CD4-positive, alpha-beta memory T cell (primary cell): ENCODE measurements at regions not wholly inside any gene's neighbourhood (a gene's known extent, or its start where the extent isn't known, plus 50 kb on each side); places are given as distances from the start of the nearest gene placed in this dataset.
A peak's percentile ranks its signal among the peaks of the same experiment; 100 is the strongest.

ENCODE experiments used
- CTCF ChIA-PET: fragments of 350-600 bp; sonication (Branson Sonifier 250); formaldehyde crosslinking; loops from one replicate; lab custom pipeline; 2021; ENCODE audit warnings: inconsistent platforms; ENCODE audit not compliant: partially characterized antibody; lab: Charles Lee
- POLR2A ChIA-PET: fragments of 350-600 bp; sonication (Branson Sonifier 250); formaldehyde crosslinking; loops from one replicate; lab custom pipeline; 2021; ENCODE audit not compliant: partially characterized antibody; lab: Charles Lee
- DNase-seq, 5 donors: peaks; one replicate each; pipeline versions ENCODE4 v3.0.0 to v3.0.0-alpha.2; 2020 to 2022; ENCODE audit warnings: mixed read lengths in 1 of 5
- H3K27ac ChIP-seq: one replicate; pipeline ENCODE4 v1.7.0; 2013; ENCODE audit warnings: low read depth, low read length
- H3K27me3 ChIP-seq: 2 replicates; pipeline ENCODE4 v1.7.0; 2013; ENCODE audit warnings: mild to moderate bottlenecking, low read length, moderate library complexity; ENCODE audit not compliant: insufficient read depth
- H3K36me3 ChIP-seq: 2 replicates; pipeline ENCODE4 v1.7.0; 2013; ENCODE audit warnings: mild to moderate bottlenecking, low read length, moderate library complexity; ENCODE audit not compliant: insufficient read depth
- H3K4me1 ChIP-seq: 2 replicates; pipeline ENCODE4 v1.7.0; 2013; ENCODE audit warnings: mild to moderate bottlenecking, low read length, moderate library complexity; ENCODE audit not compliant: insufficient read depth
- H3K4me3 ChIP-seq, 2 donors: one replicate each; pipeline ENCODE4 v1.7.0; 2013; ENCODE audit warnings: low read length in 2 of 2, mild to moderate bottlenecking in 1 of 2
- H3K9me3 ChIP-seq, 2 donors: one replicate each; pipeline ENCODE4 v1.7.0; 2013; ENCODE audit warnings: low read length in 2 of 2, control low read depth in 1 of 2; ENCODE audit not compliant: control insufficient read depth in 1 of 2
- H3K27ac Mint-ChIP-seq, 7 donors: one replicate each; pipeline ENCODE4 v1.8.0; 2020 to 2021; ENCODE audit warnings: mixed read lengths in 7 of 7, mild to moderate bottlenecking in 6 of 7, inconsistent platforms in 3 of 7, moderate library complexity in 3 of 7
- H3K27me3 Mint-ChIP-seq, 2 donors: one replicate each; pipeline ENCODE4 v1.8.0; 2020 to 2021; ENCODE audit warnings: mixed read lengths in 2 of 2
- H3K36me3 Mint-ChIP-seq, 2 donors: one replicate each; pipeline ENCODE4 v1.8.0; 2020 to 2021; ENCODE audit warnings: mixed read lengths in 2 of 2, inconsistent platforms in 1 of 2, mild to moderate bottlenecking in 1 of 2
- H3K4me1 Mint-ChIP-seq, 4 donors: one replicate each; pipeline ENCODE4 v1.8.0; 2020 to 2021; ENCODE audit warnings: mixed read lengths in 4 of 4, mild to moderate bottlenecking in 1 of 4
- H3K4me3 Mint-ChIP-seq, 8 donors: one replicate each; pipeline ENCODE4 v1.8.0; 2020 to 2021; ENCODE audit warnings: mixed read lengths in 8 of 8, mild to moderate bottlenecking in 7 of 8, moderate library complexity in 6 of 8, inconsistent platforms in 3 of 8
- H3K9me3 Mint-ChIP-seq, 8 donors: one replicate each; pipeline ENCODE4 v1.8.0; 2020 to 2021; ENCODE audit warnings: mixed read lengths in 8 of 8, mild to moderate bottlenecking in 5 of 8, inconsistent platforms in 3 of 8, moderate library complexity in 1 of 8
- intact Hi-C: fragments of 100-400 bp; cut with micrococcal nuclease; formaldehyde crosslinking; loops from one replicate; pipeline ENCODE4 v1.15.1; 2023

GRCh38 chr3:83251490-83251889 is 1490.0 kb upstream of the GBE1 start:
- Histone ChIP-seq H3K36me3 (no peaks in the 10 kb centered on the region), H3K27me3 (no peaks in the 10 kb centered on the region), H3K9me3 (peaks cover 0 to 3% of the 10 kb centered on the region in 2 donors), H3K27ac (no peak overlapping the region), H3K4me1 (no peaks in the 10 kb centered on the region), H3K4me3 (no peak overlapping the region)
- CTCF ChIA-PET: no interaction called here
- no peaks in the 10 kb centered on the region for H3K4me1 Mint-ChIP-seq
- POLR2A ChIA-PET: no interaction called here
- H3K4me3 Mint-ChIP-seq: peak overlapping the region in 1 of 8 donors; percentile 5
- no peak for DNase-seq
- intact Hi-C loops: no loop called here
- H3K9me3 Mint-ChIP-seq: peaks cover 0 to 22% (median 9%) of the 10 kb centered on the region in 8 donors
- H3K27me3 Mint-ChIP-seq: no peaks in the 10 kb centered on the region
- H3K36me3 Mint-ChIP-seq: no peaks in the 10 kb centered on the region
- H3K27ac Mint-ChIP-seq: no peak overlapping the region

DNA sequence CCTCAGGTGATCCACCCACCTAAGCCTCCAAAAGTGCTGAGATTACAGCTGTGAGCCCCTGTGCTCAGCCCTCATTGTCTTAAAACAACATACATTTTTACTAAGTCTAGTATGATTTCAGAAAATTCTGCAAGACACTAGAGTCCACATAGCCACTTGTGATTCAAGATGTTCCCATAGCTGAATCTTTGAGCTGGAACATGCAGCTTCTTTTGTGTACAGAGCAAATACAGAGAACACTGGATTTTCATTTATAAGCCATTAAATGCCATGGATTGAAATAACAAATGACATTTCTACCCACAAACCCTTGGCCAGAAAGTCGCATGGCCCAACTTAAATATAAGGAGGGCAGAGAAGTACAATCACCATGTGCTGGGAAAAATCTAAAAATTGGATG is 1489.2 kb upstream of the GBE1 start:
- no peak overlapping the region for H3K27ac ChIP-seq
- no peaks in the 10 kb centered on the region for H3K36me3 ChIP-seq
- H3K9me3 Mint-ChIP-seq: peaks cover 0 to 29% (median 11%) of the 10 kb centered on the region in 8 donors
- H3K4me3 Mint-ChIP-seq: no peak overlapping the region
- intact Hi-C loops: no loop called here
- ChIA-PET CTCF (no interaction called here), POLR2A (no interaction called here)
- H3K27me3 Mint-ChIP-seq: no peaks in the 10 kb centered on the region
- H3K36me3 Mint-ChIP-seq: no peaks in the 10 kb centered on the region
- no peak overlapping the region for H3K27ac Mint-ChIP-seq
- H3K9me3 ChIP-seq: peaks cover 0 to 3% of the 10 kb centered on the region in 2 donors
- H3K4me1 ChIP-seq: no peaks in the 10 kb centered on the region
- H3K27me3 ChIP-seq: no peaks in the 10 kb centered on the region
- no peak for DNase-seq
- no peaks in the 10 kb centered on the region for H3K4me1 Mint-ChIP-seq
- no peak overlapping the region for H3K4me3 ChIP-seq

DNA sequence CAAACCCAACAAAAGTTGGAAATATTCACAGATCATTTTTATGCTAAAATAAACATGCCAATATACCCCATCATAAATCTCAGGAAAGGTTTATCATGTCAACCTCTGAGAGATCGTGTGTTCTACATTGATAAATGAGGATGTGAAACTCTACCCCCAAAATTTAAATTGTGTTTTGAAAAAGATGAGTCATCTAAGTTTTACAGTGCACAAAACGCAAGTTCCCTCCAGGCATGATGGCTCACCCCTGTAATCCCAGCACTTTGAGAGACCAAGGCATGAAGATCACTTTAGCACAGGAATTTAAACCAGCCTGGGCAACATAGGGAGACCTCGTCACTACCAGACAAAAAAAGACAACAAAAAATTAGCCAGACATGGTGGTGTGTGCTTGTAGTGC is 1487.0 kb upstream of the GBE1 start:
- H3K9me3 Mint-ChIP-seq: peaks cover 0 to 37% (median 19%) of the 10 kb centered on the region in 8 donors
- no peak overlapping the region for H3K27ac ChIP-seq
- H3K36me3 Mint-ChIP-seq: no peaks in the 10 kb centered on the region
- DNase-seq: no peak
- peaks cover 0 to 3% of the 10 kb centered on the region in 2 donors for H3K9me3 ChIP-seq
- ChIA-PET POLR2A (no interaction called here), CTCF (no interaction called here)
- H3K4me1 ChIP-seq: no peaks in the 10 kb centered on the region
- H3K36me3 ChIP-seq: no peaks in the 10 kb centered on the region
- no peak overlapping the region for H3K27ac Mint-ChIP-seq
- no peaks in the 10 kb centered on the region for H3K27me3 Mint-ChIP-seq
- no peaks in the 10 kb centered on the region for H3K27me3 ChIP-seq
- no peak overlapping the region for H3K4me3 ChIP-seq
- no peak overlapping the region for H3K4me3 Mint-ChIP-seq
- intact Hi-C loops: no loop called here
- H3K4me1 Mint-ChIP-seq: no peaks in the 10 kb centered on the region

DNA sequence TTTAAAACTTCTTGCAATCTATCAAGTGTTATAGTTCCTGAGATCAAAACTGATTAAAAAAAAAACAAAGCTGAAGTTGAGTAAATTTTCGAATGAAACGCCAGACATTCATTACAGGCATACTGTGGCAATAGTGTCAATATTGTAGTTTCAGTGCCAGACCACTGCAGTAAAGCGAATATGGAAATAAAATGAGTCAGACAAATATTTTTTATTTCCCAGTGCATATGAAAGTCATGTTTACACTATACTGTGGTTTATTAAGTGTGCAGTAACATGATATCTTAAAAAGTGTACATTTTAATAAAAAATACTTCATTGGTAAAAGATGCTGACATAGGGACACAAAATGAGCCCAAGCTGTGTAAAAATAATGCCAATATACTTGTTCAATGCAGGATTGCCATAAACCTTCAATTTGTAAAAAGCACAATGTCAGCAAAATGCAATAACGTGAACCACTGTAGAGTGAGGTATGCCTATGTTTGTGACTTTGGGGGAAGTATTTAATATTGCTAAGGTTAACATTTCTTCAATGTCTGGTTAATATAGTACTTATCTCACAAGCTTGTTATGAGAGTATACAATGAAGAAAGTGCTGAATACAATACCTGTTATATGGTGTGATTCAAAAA is 1473.9 kb upstream of the GBE1 start:
- H3K4me3 Mint-ChIP-seq: no peak overlapping the region
- no peaks in the 10 kb centered on the region for H3K27me3 Mint-ChIP-seq
- no peak overlapping the region for H3K27ac Mint-ChIP-seq
- intact Hi-C loops: no loop called here
- H3K4me1 ChIP-seq: no peaks in the 10 kb centered on the region
- H3K4me3 ChIP-seq: no peak overlapping the region
- DNase-seq: no peak
- H3K9me3 ChIP-seq: no peaks in the 10 kb centered on the region
- peaks cover 0 to 3% of the 10 kb centered on the region in 2 donors for H3K36me3 Mint-ChIP-seq
- H3K27me3 ChIP-seq: no peaks in the 10 kb centered on the region
- POLR2A ChIA-PET: no interaction called here
- CTCF ChIA-PET: no interaction called here
- H3K9me3 Mint-ChIP-seq: peaks cover 2 to 22% (median 7%) of the 10 kb centered on the region in 8 donors
- no peak overlapping the region for H3K27ac ChIP-seq
- H3K4me1 Mint-ChIP-seq: no peaks in the 10 kb centered on the region
- H3K36me3 ChIP-seq: no peaks in the 10 kb centered on the region

- H3K27ac Mint-ChIP-seq: no peak overlapping the region
- no peaks in the 10 kb centered on the region for H3K36me3 ChIP-seq
- intact Hi-C loops: no loop called here
- peaks cover 0 to 3% of the 10 kb centered on the region in 2 donors for H3K36me3 Mint-ChIP-seq
- H3K4me3 ChIP-seq: no peak overlapping the region
- no peaks in the 10 kb centered on the region for H3K9me3 ChIP-seq
- H3K4me1 ChIP-seq: no peaks in the 10 kb centered on the region
- H3K4me1 Mint-ChIP-seq: no peaks in the 10 kb centered on the region
- POLR2A ChIA-PET: no interaction called here
- no peak overlapping the region for H3K27ac ChIP-seq
- peaks cover 2 to 22% (median 4%) of the 10 kb centered on the region in 8 donors for H3K9me3 Mint-ChIP-seq
- DNase-seq: no peak
- H3K4me3 Mint-ChIP-seq: no peak overlapping the region
- CTCF ChIA-PET: no interaction called here
- H3K27me3 ChIP-seq: no peaks in the 10 kb centered on the region
- no peaks in the 10 kb centered on the region for H3K27me3 Mint-ChIP-seq
These were observed 1472.3 kb upstream of the GBE1 start for GRCh38 chr3:83233715-83234114.

GRCh38 chr3:83230841-83231240 is 1469.4 kb upstream of the GBE1 start:
- H3K9me3 Mint-ChIP-seq: peaks cover 3 to 18% (median 7%) of the 10 kb centered on the region in 8 donors
- Histone ChIP-seq H3K4me1 (no peaks in the 10 kb centered on the region), H3K4me3 (no peak overlapping the region), H3K9me3 (no peaks in the 10 kb centered on the region), H3K36me3 (no peaks in the 10 kb centered on the region), H3K27ac (no peak overlapping the region), H3K27me3 (no peaks in the 10 kb centered on the region)
- no peaks in the 10 kb centered on the region for H3K27me3 Mint-ChIP-seq
- no peaks in the 10 kb centered on the region for H3K4me1 Mint-ChIP-seq
- H3K4me3 Mint-ChIP-seq: no peak overlapping the region
- POLR2A ChIA-PET: no interaction called here
- DNase-seq: no peak
- intact Hi-C loops: no loop called here
- H3K36me3 Mint-ChIP-seq: peaks cover 0 to 3% of the 10 kb centered on the region in 2 donors
- H3K27ac Mint-ChIP-seq: no peak overlapping the region
- CTCF ChIA-PET: no interaction called here

- Mint-ChIP-seq H3K36me3 (peaks cover 0 to 3% of the 10 kb centered on the region in 2 donors), H3K4me1 (no peaks in the 10 kb centered on the region), H3K27ac (no peak overlapping the region), H3K27me3 (no peaks in the 10 kb centered on the region), H3K4me3 (no peak overlapping the region), H3K9me3 (peaks cover 3 to 18% (median 7%) of the 10 kb centered on the region in 8 donors)
- no peaks in the 10 kb centered on the region for H3K4me1 ChIP-seq
- POLR2A ChIA-PET: no interaction called here
- no peak overlapping the region for H3K27ac ChIP-seq
- H3K4me3 ChIP-seq: no peak overlapping the region
- intact Hi-C loops: no loop called here
- CTCF ChIA-PET: no interaction called here
- no peaks in the 10 kb centered on the region for H3K9me3 ChIP-seq
- no peaks in the 10 kb centered on the region for H3K27me3 ChIP-seq
- no peaks in the 10 kb centered on the region for H3K36me3 ChIP-seq
- no peak for DNase-seq
These were observed 1468.9 kb upstream of the GBE1 start for GRCh38 chr3:83230376-83230775.
